ENCODE measurements at regions not wholly inside any gene's neighbourhood (a gene's known extent, or its start where the extent isn't known, plus 50 kb on each side); places are given as distances from the start of the nearest gene placed in this dataset.

- intact Hi-C loops (cut with DNase I, micrococcal nuclease) = no loop called here
- no peaks in the 10 kb centered on the region for H3K4me1 ChIP-seq (ENCODE audit: insufficient read depth, low read length)
- no peak overlapping the region for H3K4me3 Mint-ChIP-seq
- ATAC-seq (ENCODE audit: poor library complexity) = no peak
- no peak for DNase-seq
- H3K36me3 ChIP-seq (ENCODE audit: insufficient read depth, low read length) = no peaks in the 10 kb centered on the region
- H3K4me3 ChIP-seq (ENCODE audit: low read length) = no peak overlapping the region
- peaks cover 18% of the 10 kb centered on the region for H3K4me1 Mint-ChIP-seq (ENCODE audit: low read depth)
- no peaks in the 10 kb centered on the region for H3K36me3 Mint-ChIP-seq (ENCODE audit: low read depth)
- H3K27ac Mint-ChIP-seq = no peak overlapping the region
- POLR2A ChIA-PET = interaction anchor here (1.0 kb wide), 1 partner anchor 9 kb away, joined by 4 read pairs; no protein-coding TSS in a partner anchor
- CTCF ChIA-PET = no interaction called here
- H3K27me3 Mint-ChIP-seq = no peaks in the 10 kb centered on the region
- no peaks in the 10 kb centered on the region for H3K9me3 Mint-ChIP-seq
- H3K27ac ChIP-seq (ENCODE audit: low read depth in 1 of 2, low read length in 2 of 2) = no peak overlapping the region
- H3K9me3 ChIP-seq (ENCODE audit: control insufficient read depth in 1 of 2, insufficient read depth in 1 of 2, low read length in 2 of 2) = no peaks in the 10 kb centered on the region
- no peaks in the 10 kb centered on the region for H3K27me3 ChIP-seq (ENCODE audit: control insufficient read depth in 1 of 2, insufficient read depth in 2 of 2, low read length in 2 of 2)
- no peak for TF ChIP-seq CTCF (IDR thresholded peaks at IDR 0.05)
These were observed 498.9 kb downstream of the TTLL7 start for GRCh38 chr1:83499998-83500397.

GRCh38 chr1:83497563-83497962 is 501.4 kb downstream of the TTLL7 start:
- ChIA-PET POLR2A (interaction anchor here (1.9 kb wide), 1 partner anchor 11 kb away, joined by 6 read pairs; no protein-coding TSS in a partner anchor), CTCF (no interaction called here)
- DNase-seq (no peak), ATAC-seq (ENCODE audit: poor library complexity) (no peak)
- H3K4me3 ChIP-seq (ENCODE audit: low read length) = no peak overlapping the region
- intact Hi-C loops (cut with DNase I, micrococcal nuclease) = no loop called here
- no peaks in the 10 kb centered on the region for H3K36me3 ChIP-seq (ENCODE audit: insufficient read depth, low read length)
- H3K4me3 Mint-ChIP-seq = no peak overlapping the region
- no peak for TF ChIP-seq CTCF (IDR thresholded peaks at IDR 0.05)
- H3K36me3 Mint-ChIP-seq (ENCODE audit: low read depth) = no peaks in the 10 kb centered on the region
- H3K9me3 ChIP-seq (ENCODE audit: control insufficient read depth in 1 of 2, insufficient read depth in 1 of 2, low read length in 2 of 2) = no peaks in the 10 kb centered on the region
- peaks cover 21% of the 10 kb centered on the region for H3K4me1 Mint-ChIP-seq (ENCODE audit: low read depth)
- H3K27ac ChIP-seq (ENCODE audit: low read depth in 1 of 2, low read length in 2 of 2) = no peak overlapping the region
- no peaks in the 10 kb centered on the region for H3K27me3 ChIP-seq (ENCODE audit: control insufficient read depth in 1 of 2, insufficient read depth in 2 of 2, low read length in 2 of 2)
- no peak overlapping the region for H3K27ac Mint-ChIP-seq
- no peaks in the 10 kb centered on the region for H3K27me3 Mint-ChIP-seq
- no peaks in the 10 kb centered on the region for H3K4me1 ChIP-seq (ENCODE audit: insufficient read depth, low read length)
- no peaks in the 10 kb centered on the region for H3K9me3 Mint-ChIP-seq

- POLR2A ChIA-PET = no interaction called here
- Mint-ChIP-seq H3K9me3 (no peaks in the 10 kb centered on the region), H3K36me3 (ENCODE audit: low read depth) (no peaks in the 10 kb centered on the region), H3K4me3 (no peak overlapping the region), H3K4me1 (ENCODE audit: low read depth) (peaks cover 11% of the 10 kb centered on the region), H3K27ac (no peak overlapping the region), H3K27me3 (no peaks in the 10 kb centered on the region)
- intact Hi-C loops (cut with DNase I, micrococcal nuclease) = no loop called here
- Histone ChIP-seq H3K4me1 (ENCODE audit: insufficient read depth, low read length) (no peaks in the 10 kb centered on the region), H3K27ac (ENCODE audit: low read depth in 1 of 2, low read length in 2 of 2) (no peak overlapping the region), H3K9me3 (ENCODE audit: control insufficient read depth in 1 of 2, insufficient read depth in 1 of 2, low read length in 2 of 2) (no peaks in the 10 kb centered on the region), H3K4me3 (ENCODE audit: low read length) (no peak overlapping the region), H3K36me3 (ENCODE audit: insufficient read depth, low read length) (no peaks in the 10 kb centered on the region), H3K27me3 (ENCODE audit: control insufficient read depth in 1 of 2, insufficient read depth in 2 of 2, low read length in 2 of 2) (no peaks in the 10 kb centered on the region)
- DNase-seq (no peak), ATAC-seq (ENCODE audit: poor library complexity) (no peak)
- TF ChIP-seq CTCF (IDR thresholded peaks at IDR 0.05) = no peak
- CTCF ChIA-PET = no interaction called here
These were observed 503.4 kb downstream of the TTLL7 start for GRCh38 chr1:83495560-83495959.
